ENCODE measurements at regions not wholly inside any gene's neighbourhood (a gene's known extent, or its start where the extent isn't known, plus 50 kb on each side); places are given as distances from the start of the nearest gene placed in this dataset.
"Not testable (repeated sequence)": the region's sequence is repeated elsewhere in the genome, so short reads cannot be mapped to it uniquely, and the experiment has no call there.

DNA sequence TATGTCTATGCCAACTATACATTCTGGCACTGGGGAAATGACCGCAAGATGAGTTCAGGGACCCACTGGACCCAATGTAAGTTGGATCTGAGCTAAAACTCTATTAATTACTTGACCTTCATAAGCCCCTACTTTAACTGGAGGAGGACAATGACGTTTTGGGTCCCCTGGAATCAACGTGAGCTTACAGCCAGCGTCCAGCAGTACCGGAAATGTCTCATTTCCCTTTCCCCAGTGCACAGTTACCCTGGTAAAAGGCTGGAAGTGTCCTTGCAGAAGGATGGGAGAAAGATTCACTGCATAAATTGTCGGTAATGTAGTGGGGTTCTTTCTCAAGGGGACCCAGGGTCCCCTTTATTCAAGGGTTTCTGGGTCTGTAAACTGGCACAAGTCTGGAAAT lies 1297.6 kb upstream of the ACVR2A start:
- no peak for DNase-seq (ENCODE audit: low read depth in 2 of 3, low spot score in 1 of 3)

DNA sequence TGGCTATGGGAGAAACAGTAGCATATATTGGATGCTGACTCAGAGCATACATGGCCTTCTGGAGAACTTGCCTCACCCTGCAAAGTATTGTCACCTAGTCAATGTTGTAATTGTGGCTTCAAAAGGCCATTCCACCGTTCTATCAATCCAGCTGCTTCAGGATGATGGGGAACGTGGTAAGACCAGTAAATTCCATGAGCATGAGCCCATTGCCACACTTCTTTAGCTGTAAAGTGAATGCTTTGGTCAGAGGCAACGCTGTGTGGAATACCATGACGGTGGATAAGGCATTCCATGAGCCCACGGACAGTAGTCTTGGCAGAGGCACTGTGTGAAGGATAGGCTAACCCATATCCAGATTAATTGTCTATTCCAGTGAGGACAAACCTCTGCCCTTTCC lies 1300.1 kb upstream of the ACVR2A start:
- DNase-seq (ENCODE audit: low read depth in 2 of 3, low spot score in 1 of 3) = no peak

DNA sequence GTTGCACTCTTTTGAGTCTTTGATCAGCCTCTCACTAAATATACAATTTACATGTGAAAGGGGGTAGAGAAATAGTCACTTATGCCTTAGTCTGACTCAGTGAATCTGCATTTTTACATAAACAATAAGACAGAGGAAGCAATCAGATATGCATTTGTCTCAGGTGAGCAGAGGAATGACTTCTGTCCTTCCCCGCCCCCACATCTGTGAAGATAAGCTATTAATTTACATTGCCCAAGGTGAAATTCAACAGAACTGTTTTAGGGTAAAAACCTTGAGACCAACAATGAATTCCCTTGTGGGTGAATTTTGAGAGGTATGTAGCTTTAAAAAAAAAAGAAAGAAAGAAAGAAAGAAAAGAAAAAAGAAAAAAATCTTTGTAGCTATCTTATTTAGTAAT lies 1302.9 kb upstream of the ACVR2A start:
- no peak for DNase-seq (ENCODE audit: low read depth in 2 of 3, low spot score in 1 of 3)

- DNase-seq (ENCODE audit: low read depth in 2 of 3, low spot score in 1 of 3) = no peak
Measured at GRCh38 chr2:146540271-146540932, 1304.4 kb upstream of the ACVR2A start.

GRCh38 chr2:146539739-146540138 lies 1305.1 kb upstream of the ACVR2A start:
- not testable (repeated sequence) for DNase-seq (ENCODE audit: low read depth in 2 of 3, low spot score in 1 of 3)

GRCh38 chr2:146537477-146537876 lies 1307.4 kb upstream of the ACVR2A start:
- no peak for DNase-seq (ENCODE audit: low read depth in 2 of 3, low spot score in 1 of 3)

DNA sequence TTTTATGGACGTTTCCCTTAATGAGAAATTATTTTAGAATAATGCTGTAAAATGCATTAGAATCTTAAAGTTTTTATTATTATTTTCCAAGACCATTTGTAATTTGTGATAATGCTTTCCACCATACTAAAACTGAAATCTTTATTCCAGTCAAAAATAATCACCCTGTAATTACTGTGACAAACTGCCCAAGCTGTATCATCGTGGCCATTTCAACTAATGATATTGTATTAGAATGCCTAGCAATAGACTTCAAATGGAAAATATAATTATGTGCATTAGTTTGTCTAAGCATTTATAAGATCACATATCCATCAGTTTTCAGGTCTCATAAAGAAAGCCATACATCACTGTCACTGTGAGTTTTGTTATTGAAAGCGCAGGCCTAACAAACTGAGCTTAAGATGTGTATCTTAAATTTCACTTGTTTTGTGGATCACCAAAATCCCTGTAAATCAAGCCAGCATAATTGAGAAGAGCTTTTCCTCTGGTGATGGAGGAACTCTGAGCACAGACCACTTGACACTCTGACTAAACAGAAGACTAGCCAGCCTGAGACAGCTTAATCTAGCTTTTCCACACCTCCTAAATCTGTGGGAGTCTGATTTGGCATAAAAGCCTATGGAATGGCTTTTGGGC lies 1312.2 kb upstream of the ACVR2A start:
- DNase-seq (ENCODE audit: low read depth in 2 of 3, low spot score in 1 of 3) = no peak

GRCh38 chr2:146532009-146532408 lies 1312.8 kb upstream of the ACVR2A start:
- no peak for DNase-seq (ENCODE audit: low read depth in 2 of 3, low spot score in 1 of 3)

DNA sequence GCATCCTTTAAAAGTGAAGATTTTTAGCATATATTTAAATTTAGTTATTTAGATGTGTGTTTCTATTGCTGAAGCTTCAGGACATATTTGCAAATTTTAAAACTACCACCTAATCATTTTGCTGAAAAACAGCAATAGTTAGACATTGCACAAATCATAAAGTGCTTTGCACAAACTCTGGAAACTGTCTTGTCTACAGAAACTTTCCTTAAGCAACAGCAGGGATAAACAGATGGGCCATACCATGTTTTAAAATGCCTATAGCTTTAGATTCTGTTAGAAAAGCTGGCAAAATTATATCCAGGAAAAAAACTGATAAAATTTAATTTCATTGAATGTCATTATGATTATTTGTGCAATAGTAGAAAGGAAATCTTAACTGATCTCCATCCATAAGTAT lies 1313.9 kb upstream of the ACVR2A start:
- DNase-seq (ENCODE audit: low read depth in 2 of 3, low spot score in 1 of 3) = no peak

GRCh38 chr2:146527166-146527565 lies 1317.7 kb upstream of the ACVR2A start:
- DNase-seq (ENCODE audit: low read depth in 2 of 3, low spot score in 1 of 3) = no peak

DNA sequence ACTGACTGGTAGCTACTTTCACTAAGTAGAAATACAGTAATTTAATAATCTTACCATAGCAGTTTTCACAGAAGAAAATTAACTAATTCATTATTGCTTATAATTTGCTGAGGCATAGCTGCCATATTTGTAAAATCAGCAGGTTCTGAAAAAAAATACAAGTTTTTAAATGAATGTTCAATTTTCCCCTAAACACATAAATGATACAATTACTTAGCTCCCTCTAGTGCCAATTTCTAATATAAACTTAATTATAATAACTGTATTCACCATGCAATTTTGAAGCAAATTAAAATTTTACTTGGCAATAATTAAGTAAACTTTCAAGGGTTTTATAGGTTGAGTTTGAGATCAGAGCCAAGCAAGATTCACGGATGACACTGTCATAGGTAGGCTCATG lies 1321.6 kb upstream of the ACVR2A start:
- DNase-seq (ENCODE audit: low read depth in 2 of 3, low spot score in 1 of 3) = no peak

DNA sequence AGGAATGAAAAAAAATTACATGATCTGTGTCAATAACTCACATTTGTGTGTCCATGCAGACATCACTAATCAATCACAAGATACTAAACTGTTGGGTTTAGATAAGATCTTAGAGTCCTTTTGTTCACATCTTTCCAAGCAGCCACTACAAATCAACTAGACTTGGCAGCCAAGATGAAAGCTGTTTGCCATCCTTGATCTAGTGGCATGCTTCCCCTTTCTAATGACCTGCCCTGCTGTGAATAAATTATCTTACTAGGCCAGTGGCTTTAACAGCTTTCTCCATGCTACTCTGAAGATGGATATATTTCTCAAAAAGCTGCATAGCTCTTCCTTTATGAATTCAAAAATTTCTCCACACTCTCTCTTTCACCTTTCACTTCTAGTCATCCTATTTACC lies 1338.0 kb upstream of the ACVR2A start:
- DNase-seq (ENCODE audit: low read depth in 2 of 3, low spot score in 1 of 3) = no peak

GRCh38 chr2:146503366-146503765 lies 1341.5 kb upstream of the ACVR2A start:
- DNase-seq (ENCODE audit: low read depth in 2 of 3, low spot score in 1 of 3) = no peak

- no peak for DNase-seq (ENCODE audit: low read depth in 2 of 3, low spot score in 1 of 3)
Measured at GRCh38 chr2:146496248-146496647, 1348.6 kb upstream of the ACVR2A start.

- no peak for DNase-seq (ENCODE audit: low read depth in 2 of 3, low spot score in 1 of 3)
Measured at GRCh38 chr2:146489386-146489785, 1355.4 kb upstream of the ACVR2A start.

- no peak for DNase-seq (ENCODE audit: low read depth in 2 of 3, low spot score in 1 of 3)
Measured at GRCh38 chr2:146481629-146482028, 1363.2 kb upstream of the ACVR2A start.

- DNase-seq (ENCODE audit: low read depth in 2 of 3, low spot score in 1 of 3) = no peak
Measured at GRCh38 chr2:146477383-146477782, 1367.4 kb upstream of the ACVR2A start.

DNA sequence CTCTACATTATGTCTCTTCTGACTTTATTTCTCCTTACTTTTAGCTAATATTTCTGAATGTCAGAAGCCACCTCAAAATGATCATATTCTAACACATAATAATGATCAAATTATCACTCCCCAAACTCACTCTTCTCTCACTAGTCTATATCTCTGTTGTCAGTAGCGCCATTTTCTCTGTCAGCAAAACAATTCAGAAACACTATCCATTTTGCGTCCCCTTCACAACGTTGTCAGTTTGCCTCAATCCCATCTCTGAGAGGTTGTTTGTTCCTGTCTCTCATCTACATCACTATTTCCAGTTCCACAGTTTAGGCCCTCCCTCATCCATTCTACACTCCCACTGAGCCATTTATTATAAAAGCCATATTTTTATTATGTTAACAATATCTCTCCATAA lies 1376.3 kb upstream of the ACVR2A start:
- no peak for DNase-seq (ENCODE audit: low read depth in 2 of 3, low spot score in 1 of 3)

GRCh38 chr2:146467425-146467824 lies 1377.4 kb upstream of the ACVR2A start:
- no peak for DNase-seq (ENCODE audit: low read depth in 2 of 3, low spot score in 1 of 3)

- no peak for DNase-seq (ENCODE audit: low read depth in 2 of 3, low spot score in 1 of 3)
Measured at GRCh38 chr2:146465460-146465859, 1379.4 kb upstream of the ACVR2A start.

GRCh38 chr2:146461068-146461467 lies 1383.8 kb upstream of the ACVR2A start:
- DNase-seq (ENCODE audit: low read depth in 2 of 3, low spot score in 1 of 3) = no peak

- no peak for DNase-seq (ENCODE audit: low read depth in 2 of 3, low spot score in 1 of 3)
Measured at GRCh38 chr2:146458585-146458984, 1386.2 kb upstream of the ACVR2A start.

- DNase-seq (ENCODE audit: low read depth in 2 of 3, low spot score in 1 of 3) = no peak
Measured at GRCh38 chr2:146457221-146457620, 1387.6 kb upstream of the ACVR2A start.

Measured in stimulated activated CD4-positive, alpha-beta T cell treated with anti-CD3 and anti-CD28 coated beads, Interleukin-12 subunit alpha, Interleukin-12 subunit beta, amount 100 ng/mL, for 48 hours (primary cell).